HG03565 (cell line): ENCODE measurements at regions not wholly inside any gene's neighbourhood (a gene's known extent, or its start where the extent isn't known, plus 50 kb on each side); places are given as distances from the start of the nearest gene placed in this dataset.
"Not testable (repeated sequence)": the region's sequence is repeated elsewhere in the genome, so short reads cannot be mapped to it uniquely, and the experiment has no call there.

Experiments used
- ATAC-seq: cut with Tn5 transposase; IDR thresholded peaks from one replicate; pipeline ENCODE4 v1.9.1; 2021; ENCODE audit warnings: mild to moderate bottlenecking, moderate library complexity; ENCODE audit not compliant: unreplicated experiment

DNA sequence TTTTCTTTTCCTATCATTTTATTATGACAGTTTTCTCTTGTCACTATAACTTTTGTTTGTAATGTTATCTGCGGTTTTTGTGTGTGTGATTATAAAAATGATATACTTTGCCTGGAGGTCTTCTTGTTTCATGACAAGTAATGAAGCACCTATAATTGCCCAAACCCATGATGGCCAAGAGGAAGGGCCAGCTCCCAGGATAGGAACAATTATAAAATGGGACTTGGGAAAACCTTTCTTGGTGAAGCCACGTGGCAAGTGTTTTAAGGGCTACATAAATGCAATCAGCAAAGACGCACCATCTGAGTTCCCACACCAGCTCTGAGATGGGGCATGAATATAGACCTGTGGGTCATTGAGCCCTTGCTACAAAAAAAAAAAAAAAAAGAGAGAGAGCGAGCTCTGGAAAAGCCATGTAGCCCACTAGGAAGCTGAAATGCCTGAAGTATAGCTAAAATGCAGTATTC, 462.6 kb upstream of the RUNX1 start:
- no peak for ATAC-seq

DNA sequence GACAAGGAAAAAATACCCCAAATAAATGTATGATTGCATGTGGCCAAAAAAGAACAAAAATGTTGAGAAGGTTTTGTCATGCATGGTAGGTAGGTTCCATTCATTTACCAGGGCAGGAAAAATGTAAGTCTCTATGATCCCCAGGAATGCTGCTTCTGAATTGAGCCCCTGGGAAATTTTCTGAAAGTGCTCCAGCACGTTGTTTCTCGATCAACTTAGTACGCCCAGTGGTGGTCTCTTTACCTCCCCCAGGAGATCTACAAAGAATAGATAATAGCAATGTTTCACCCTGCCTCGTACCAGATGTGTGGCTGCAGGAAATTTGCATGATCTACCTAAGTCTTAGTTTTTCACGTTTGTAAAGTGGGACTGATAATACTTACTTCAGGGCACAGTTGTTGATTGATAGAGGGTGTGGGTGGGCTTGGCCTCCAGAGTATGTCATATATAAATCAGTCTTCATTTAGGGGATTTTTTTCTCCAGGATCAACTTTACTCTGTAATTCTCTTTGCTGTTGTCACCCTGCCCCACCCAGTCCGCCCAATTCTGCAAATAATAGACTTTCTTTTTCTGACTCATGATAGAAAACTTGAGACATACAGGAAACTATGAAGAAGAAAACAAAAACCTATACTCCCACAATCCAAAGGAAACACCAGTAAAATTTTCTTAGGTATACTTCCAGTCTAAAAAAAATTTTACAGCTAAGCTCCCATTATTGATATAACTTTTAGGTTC, 462.0 kb upstream of the RUNX1 start:
- no peak for ATAC-seq

DNA sequence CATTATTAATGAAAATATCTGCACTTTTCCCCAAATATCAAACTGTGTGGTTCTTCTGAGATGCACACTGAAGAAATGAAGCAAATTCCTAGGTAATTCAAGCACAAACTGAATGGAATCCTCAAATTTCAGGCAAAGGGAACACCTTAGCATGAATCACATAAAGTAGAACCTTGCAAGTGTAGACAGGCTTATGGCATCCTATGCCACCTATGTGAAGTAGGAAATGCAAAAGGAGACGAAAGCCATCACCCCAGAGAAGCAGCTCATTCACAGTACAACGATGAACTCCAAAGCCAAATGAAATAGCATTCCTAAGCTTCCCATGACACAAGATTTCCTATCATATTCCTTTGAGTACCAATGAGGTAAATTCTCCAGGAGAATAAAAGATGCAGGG, 461.2 kb upstream of the RUNX1 start:
- no peak for ATAC-seq

DNA sequence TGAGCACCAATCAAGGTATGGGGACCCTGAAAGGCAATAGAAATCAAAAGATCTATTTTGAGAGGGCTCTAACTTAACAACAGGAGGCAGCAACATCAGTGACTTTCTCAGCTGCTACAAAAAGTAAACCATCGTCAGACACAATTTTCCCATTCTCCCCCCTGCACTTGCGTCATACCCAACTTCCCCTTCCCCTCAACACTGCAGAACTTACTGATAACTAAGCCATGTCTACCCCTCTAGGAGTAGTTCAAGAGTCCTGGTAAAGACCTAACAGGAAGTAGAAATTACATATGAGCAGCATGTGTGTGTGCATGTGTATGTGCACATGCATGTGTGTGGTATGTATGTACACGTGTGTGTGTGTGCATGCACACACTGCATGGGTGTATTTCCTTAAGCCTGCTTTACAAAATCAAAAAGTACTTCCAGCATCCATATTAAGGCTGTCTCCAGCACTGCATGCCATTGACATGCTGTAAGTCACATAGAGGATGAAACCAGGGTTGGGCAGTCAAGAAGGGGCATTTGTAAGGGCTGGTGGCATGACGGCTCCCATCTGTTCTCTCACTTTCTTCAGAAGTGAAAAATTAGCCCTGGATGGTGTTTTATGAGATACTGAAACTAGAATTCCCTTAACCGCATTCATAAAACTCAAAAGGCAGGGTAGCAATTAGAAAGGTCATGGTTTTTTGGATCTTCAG, 460.1 kb upstream of the RUNX1 start:
- ATAC-seq = no peak

DNA sequence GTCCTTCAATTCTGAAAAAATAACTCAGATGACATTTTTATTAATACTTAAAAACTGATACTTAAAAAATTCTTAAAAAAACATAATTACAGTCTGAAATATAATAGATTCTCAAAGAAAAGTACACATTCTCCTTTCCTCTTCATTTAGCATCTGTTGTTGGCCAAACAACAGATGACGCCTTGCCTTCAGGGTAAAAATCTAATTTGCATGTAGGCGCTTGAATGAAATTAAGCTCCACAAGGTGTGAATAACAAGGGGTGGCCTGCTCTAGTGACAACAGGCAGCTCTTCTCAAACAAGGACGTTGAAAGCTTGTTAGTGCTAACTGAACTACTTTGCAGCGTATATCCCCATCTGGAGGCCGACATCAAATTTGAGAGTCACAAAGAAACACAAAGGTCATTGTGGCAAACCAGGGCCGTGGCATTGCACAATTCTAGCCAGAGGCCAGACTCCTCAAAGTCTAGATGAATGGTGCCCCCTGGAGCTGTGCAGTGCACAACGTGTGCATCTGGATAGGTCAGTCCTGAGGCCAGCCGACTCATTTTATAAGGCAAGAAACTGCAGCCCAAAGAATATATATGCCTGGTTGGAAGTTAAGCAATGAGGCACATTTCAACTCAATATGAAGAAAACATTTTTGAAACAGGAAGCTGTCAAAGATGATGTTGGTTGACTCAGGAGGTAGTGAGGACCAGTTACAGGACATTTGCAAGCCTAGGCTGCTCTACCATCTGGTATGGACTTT, 459.2 kb upstream of the RUNX1 start:
- ATAC-seq = no peak

DNA sequence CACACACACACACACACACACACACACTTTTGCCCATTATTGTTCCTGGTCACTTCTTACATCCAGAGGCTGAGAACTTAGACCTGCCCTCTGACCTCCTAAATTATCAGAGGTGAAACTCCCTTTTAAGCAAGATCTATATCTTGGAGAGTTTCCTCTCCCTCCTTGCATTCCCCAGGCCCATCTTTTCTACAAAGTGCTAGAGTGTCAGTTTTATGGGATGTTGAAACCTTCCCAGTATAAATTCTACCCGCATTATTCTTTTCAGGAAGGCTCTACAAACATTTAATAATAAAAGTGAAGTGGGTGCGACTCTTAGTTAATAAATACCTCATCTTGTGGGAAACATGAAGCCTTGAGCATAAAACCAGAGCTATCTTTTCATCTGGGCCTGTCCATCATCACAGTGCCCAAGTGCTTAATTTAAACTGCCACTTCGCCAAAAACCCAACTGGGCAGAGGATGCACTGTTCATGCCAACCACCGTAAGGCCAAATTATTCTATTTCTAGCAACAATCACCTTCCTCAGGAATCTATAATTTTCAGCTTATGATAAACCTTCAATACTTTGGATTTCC, 458.2 kb upstream of the RUNX1 start:
- no peak for ATAC-seq

DNA sequence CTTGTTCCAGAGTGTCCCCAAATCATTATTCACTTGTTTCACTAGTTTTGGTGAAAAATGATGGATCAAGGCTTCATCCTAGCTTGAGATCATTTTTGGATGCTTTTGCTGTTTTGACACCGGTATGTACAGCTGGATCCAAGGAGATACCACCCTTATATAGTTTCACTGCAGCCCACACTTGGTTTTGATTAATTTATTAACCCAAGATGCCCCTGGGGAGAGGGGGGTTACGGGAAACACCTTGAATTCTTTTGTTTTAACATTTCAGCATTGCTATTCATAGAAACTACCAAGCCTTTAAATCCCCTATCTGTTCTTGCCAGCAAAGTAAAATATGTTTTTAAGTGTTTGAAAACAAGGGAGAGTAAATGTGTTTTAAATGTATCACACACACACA, 457.7 kb upstream of the RUNX1 start:
- no peak for ATAC-seq

DNA sequence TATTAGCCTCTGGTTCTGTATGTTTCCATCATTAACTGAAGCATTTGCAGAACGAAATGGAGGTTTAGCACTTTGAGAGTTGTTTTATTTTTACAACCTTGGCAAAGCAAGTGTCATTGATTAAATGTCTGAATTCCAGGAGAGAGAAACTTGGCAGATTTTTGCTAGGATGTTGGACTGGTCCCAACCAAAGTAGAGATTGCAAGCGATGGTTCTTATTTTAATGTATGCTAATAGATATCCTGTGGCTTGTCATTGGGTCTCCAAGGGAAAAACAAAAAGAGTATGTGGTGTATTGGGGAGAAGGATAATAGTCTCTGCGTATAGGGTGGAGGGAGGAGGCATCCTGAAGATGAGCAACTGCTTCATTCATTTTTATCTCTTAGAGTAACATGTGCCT, 457.2 kb upstream of the RUNX1 start:
- ATAC-seq = no peak

DNA sequence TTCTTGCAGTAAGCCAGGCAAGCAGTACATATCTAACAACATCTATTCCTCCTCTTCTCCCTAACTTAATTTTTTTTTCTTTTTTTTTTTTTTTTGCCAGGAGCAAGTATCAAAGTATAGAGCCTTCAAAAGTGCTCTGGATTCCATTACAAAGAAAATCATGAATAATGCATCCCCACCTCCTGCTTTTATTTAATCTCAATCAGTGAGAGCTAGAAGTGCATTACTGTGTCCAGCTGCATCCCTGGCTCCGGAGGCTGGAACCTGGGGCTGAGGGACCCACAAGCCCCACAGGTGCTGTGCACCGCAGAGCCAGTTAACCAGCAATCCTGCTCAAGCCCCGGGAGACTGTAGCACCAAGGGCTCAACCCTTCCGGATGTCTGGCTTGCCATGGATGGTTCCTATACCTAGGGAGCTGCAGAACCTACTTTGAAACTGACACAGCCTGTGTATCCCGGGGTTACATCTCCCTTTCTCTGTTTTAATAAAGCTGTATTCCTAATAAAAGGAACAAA, 455.9 kb upstream of the RUNX1 start:
- ATAC-seq = no peak

DNA sequence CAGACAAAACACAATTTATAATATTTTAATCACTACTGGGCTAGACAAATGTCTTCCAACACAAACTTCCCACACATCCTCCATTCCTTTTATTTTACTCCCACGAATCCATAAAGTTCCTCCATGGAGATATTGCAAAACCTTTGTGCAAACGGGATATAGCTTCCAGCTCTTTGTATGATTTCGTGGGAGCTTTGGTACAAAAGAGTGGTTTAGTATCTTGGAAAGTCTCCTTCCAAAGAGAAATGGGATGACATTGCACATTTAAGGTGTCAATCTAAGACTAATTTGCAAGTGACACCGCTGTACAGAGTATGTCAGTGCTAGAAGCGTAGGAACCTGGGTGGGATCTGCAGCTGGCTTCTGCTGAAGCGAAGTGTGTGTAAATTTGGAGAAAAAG, 455.2 kb upstream of the RUNX1 start:
- no peak for ATAC-seq

DNA sequence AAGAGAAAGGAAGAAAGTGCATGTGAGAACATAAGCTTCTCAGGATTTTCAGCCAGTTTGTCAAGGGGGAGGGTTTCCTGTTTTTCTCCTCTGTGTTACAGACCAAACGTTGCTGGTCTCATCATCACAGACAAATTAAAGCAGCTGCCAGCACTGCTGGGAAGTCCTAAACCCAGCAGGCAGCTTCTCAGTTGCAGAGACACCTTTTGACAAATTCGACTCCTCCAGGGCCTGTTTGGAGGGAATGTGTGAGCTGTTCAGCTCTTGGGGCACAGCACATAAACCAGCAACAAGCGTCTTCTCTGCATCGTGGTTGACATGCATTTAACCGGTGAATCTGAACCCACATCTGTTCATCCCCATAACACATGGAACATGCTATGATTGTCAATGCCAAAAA, 454.6 kb upstream of the RUNX1 start:
- no peak for ATAC-seq

DNA sequence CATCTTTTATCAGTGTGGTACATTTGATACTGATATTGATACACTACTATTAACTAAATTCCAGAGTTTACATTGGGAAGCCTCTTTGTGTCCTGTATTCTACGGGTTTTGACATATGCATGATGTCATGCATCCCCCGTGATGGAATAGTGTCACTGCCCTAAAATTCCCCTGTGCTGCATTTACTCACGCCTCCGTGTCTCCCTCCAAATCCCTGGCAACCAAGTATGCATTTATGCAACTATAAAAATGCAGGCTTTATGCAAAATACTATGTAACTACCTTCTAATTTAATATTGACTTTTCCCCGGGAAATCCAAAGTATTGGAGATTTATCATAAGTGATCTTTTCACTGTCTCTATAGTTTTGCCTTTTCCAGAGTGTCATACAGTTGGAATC, 453.7 kb upstream of the RUNX1 start:
- no peak for ATAC-seq

DNA sequence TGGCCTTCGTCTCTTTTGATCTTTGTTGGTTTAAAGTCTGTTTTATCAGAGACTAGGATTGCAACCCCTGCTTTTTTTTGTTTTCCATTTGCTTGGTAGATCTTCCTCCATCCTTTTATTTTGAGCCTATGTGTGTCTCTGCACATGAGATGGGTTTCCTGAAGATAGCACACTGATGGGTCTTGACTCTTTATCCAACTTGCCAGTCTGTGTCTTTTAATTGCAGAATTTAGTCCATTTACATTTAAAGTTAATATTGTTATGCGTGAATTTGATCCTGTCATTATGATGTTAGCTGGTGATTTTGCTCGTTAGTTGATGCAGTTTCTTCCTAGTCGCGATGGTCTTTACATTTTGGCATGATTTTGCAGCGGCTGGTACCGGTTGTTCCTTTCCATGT, 448.4 kb upstream of the RUNX1 start:
- ATAC-seq = not testable (repeated sequence)

DNA sequence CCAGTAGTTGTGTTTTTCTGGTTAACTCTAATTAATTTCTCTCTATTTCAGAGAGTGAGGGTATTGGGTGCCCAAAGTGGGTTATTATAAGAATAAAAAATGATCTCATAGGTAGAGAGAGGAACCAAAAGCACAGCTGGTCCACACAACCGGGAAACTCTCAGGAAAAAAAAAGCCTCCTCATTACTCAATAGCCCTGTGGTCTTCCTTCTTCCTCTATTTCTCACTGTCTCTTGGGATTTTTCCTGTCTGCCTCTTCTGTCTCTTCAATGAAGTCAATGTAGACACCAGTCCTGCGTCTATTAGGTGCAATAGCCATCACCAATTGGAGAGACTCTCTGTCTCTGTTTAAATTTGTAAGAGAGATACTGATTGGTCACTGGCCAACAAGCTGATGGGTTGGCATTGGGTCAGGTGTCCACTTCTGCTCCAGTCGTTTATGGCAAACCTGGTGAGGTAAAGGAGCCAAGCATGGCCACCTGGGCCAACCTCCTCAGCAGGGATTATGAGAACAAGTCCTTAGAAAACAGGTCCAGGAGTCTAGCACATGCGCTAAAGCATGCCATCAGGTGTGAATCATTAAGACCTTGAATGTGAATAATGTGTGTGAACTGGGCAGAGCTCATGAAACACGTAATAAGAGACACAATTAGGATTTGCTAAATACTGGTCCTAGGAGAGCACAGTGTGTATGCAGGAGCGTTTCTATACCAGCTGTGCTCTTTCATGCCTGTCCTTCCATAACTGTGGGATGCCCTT, 443.0 kb upstream of the RUNX1 start:
- no peak for ATAC-seq

DNA sequence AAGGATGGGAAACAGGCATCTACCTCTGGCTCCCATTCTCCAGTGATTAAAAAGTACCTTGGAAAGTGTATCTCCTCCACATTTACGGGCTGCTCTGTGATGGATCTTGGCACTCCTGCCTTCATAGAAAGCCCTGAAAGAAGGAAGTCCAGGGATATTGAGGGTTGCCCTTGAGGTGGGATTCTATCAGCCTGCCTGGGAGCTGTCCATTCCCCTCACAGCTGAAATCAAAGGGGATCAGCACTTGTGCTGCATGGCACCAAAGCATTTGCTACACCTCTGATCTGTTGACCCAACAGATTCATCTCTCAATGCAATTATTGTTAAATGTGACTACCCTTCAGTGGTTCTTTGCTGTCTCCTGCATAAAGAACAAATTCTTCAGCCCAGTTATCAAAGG, 442.0 kb upstream of the RUNX1 start:
- ATAC-seq = no peak

DNA sequence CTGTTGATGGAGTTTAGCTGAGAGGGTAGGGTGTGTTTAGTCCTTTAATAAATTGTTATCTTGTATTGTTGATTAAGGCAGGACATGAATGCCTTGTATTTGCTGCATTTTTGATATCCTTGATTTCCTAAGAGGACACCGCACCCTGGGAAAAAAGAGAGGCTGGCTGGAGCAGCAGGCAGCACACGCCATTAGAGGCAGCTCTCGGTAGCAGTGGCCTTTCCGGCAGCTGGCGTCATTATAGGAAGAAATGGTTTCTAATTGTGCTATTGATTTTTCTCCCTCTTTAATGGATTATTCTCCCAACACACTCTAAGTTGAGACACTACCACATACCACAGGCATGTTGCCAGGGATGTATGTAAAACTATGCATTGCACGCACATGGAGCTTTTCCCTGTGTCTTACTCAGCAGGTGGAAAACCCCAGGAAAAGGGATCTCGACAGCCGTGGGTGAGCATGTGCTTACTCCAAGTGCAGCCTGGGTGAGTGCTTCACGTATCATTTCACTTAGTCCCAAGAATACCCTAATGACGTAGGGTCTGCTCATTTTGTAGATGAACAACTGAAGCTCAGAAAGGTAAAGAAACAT, 440.4 kb upstream of the RUNX1 start:
- no peak for ATAC-seq

DNA sequence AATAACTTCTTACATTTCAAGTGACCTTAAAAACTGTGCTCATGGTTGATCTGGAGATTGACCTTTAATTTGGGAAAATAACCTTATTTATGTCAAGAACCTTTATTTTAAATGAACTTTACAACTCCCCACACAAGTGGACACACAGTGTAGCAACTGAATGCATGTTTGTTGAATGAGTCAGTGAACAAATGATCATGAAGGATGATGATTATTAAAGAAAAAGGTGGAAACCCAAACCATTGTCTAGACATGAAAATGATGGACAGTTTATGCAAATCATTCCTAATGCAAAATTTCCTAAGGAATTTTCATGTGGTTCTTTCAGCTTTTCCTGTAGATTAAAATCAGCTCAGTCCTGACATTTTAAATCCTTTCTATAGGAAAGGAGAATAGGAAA, 439.8 kb upstream of the RUNX1 start:
- ATAC-seq = no peak

DNA sequence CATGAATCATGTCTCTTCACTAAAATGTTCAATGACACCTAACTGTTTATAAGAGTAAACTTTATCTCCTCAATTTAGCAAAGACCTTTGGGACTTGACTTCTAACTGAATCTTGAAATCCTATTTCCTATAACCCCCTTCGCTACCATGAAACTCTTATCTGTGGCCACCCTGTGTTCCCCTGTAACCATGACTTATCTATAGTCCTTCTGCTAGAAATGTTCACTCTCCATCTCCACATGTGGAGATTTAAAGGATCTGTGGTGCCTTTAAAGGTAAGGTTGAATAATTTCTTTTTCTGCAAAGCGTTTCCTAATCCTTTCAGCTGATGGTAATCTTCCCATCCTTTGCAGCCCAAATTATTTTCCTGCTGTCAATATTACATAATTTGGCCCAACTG, 436.3 kb upstream of the RUNX1 start:
- no peak for ATAC-seq

DNA sequence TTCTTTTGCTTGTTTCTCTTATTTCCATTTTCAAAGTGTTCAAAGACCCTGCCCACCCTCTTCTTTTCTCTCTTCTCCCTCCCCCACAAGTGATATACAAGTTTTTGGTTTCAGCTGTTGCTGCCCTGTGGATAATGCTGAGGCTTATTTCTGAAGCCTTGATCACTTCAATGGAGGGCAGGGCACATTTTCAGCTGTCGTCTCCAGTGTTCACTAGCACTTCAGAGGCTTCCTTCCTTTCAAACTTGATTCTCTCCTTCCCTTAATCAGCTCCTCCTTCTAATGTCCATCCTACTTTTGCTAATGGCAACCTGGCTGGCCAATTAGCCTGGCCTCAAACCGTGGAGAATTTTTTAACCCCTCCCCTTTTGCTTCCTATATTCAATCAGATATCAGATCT, 435.7 kb upstream of the RUNX1 start:
- ATAC-seq = no peak

DNA sequence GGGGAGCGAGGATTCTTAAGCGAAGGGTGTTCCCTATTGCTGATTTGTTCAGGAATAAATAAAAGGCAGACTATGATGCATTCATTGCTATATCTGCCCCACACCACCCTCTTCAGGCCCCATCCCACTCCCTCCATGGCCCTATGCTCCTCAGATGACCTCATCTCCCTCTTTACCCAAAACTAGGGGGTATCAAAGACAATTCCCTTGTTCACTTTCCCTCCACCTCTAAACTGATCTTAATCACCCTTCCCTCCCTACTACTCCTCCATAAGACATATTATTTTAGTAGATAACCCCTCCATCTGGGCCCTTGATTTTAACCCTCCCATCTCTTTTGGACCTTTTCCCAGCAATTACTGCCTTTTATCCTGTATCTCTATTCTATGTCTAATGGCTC, 434.9 kb upstream of the RUNX1 start:
- ATAC-seq = no peak
